ENCODE measurements at regions not wholly inside any gene's neighbourhood (a gene's known extent, or its start where the extent isn't known, plus 50 kb on each side); places are given as distances from the start of the nearest gene placed in this dataset.
A peak's percentile ranks its signal among the peaks of the same experiment; 100 is the strongest.

- no peak for DNase-seq (ENCODE audit: extremely low read depth, low read depth, low spot score)
Observed at GRCh38 chr5:74956278-74956677, 90.1 kb upstream of the FAM169A start.

GRCh38 chr5:74954919-74955318, 88.7 kb upstream of the FAM169A start:
- no peak for DNase-seq (ENCODE audit: extremely low read depth, low read depth, low spot score)

GRCh38 chr5:74953937-74954720, 87.9 kb upstream of the FAM169A start:
- no peak for DNase-seq (ENCODE audit: extremely low read depth, low read depth, low spot score)

GRCh38 chr5:74953554-74953936, 87.4 kb upstream of the FAM169A start:
- DNase-seq (ENCODE audit: extremely low read depth, low read depth, low spot score) = no peak

- no peak for DNase-seq (ENCODE audit: extremely low read depth, low read depth, low spot score)
Observed at GRCh38 chr5:74952406-74952805, 86.2 kb upstream of the FAM169A start.

GRCh38 chr5:74951865-74952264, 85.7 kb upstream of the FAM169A start:
- DNase-seq (ENCODE audit: extremely low read depth, low read depth, low spot score) = no peak

- DNase-seq (ENCODE audit: extremely low read depth, low read depth, low spot score) = no peak
Observed at GRCh38 chr5:74950836-74951515, 84.8 kb upstream of the FAM169A start.

GRCh38 chr5:74949976-74950375, 83.8 kb upstream of the FAM169A start:
- DNase-seq (ENCODE audit: extremely low read depth, low read depth, low spot score) = no peak

- no peak for DNase-seq (ENCODE audit: extremely low read depth, low read depth, low spot score)
Observed at GRCh38 chr5:74948031-74948546, 81.9 kb upstream of the FAM169A start.

GRCh38 chr5:74946471-74946870, 80.3 kb upstream of the FAM169A start:
- no peak for DNase-seq (ENCODE audit: extremely low read depth, low read depth, low spot score)

GRCh38 chr5:74945561-74946165, 79.5 kb upstream of the FAM169A start:
- DNase-seq (ENCODE audit: extremely low read depth, low read depth, low spot score) = no peak

- no peak for DNase-seq (ENCODE audit: extremely low read depth, low read depth, low spot score)
Observed at GRCh38 chr5:74943905-74944304, 77.7 kb upstream of the FAM169A start.

GRCh38 chr5:74942622-74943286, 76.6 kb upstream of the FAM169A start:
- DNase-seq (ENCODE audit: extremely low read depth, low read depth, low spot score) = no peak

- no peak for DNase-seq (ENCODE audit: extremely low read depth, low read depth, low spot score)
Observed at GRCh38 chr5:74940782-74941353, 74.7 kb upstream of the FAM169A start.

GRCh38 chr5:74938250-74938933, 72.2 kb upstream of the FAM169A start:
- no peak for DNase-seq (ENCODE audit: extremely low read depth, low read depth, low spot score)

- DNase-seq (ENCODE audit: extremely low read depth, low read depth, low spot score) = no peak
Observed at GRCh38 chr5:74935752-74936091, 69.5 kb upstream of the FAM169A start.

- DNase-seq (ENCODE audit: extremely low read depth, low read depth, low spot score) = peak; percentile 75
Observed at GRCh38 chr5:74934949-74935751, 69.0 kb upstream of the FAM169A start.

GRCh38 chr5:74927336-74927735, 61.1 kb upstream of the FAM169A start:
- no peak for DNase-seq (ENCODE audit: extremely low read depth, low read depth, low spot score)

- DNase-seq (ENCODE audit: extremely low read depth, low read depth, low spot score) = no peak
Observed at GRCh38 chr5:74919487-74919886, 53.3 kb upstream of the FAM169A start.

GRCh38 chr5:74919041-74919440, 52.9 kb upstream of the FAM169A start:
- DNase-seq (ENCODE audit: extremely low read depth, low read depth, low spot score) = no peak

All from glomerular endothelial cell (primary cell).